GM21447 (cell line): ENCODE measurements at regions not wholly inside any gene's neighbourhood (a gene's known extent, or its start where the extent isn't known, plus 50 kb on each side); places are given as distances from the start of the nearest gene placed in this dataset.
A peak's percentile ranks its signal among the peaks of the same experiment; 100 is the strongest.

Source experiments
- ATAC-seq: cut with Tn5 transposase; IDR thresholded peaks from one replicate; pipeline ENCODE4 v1.9.1; 2021; ENCODE audit not compliant: unreplicated experiment

DNA sequence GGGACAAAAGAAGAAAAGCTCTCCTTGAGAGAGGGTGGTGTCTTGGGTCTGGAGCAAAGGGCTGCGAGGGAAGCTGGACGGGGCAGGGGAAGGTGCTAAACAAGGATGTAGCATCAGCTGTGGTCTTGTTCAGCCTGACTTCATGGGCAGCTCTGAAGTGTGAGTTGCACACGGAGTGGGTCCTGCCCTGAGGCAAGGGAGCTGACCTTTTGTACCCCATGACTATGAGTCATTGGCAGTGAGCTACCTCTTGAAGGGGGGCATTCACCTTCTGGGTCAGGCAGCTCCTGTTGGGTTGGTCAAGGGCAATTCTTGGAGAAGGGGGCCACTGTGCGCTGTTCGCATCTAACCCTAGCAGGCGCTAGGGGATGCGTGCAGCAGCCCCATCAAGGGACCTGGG lies 151.8 kb downstream of the SMIM20 start:
- no peak for ATAC-seq

DNA sequence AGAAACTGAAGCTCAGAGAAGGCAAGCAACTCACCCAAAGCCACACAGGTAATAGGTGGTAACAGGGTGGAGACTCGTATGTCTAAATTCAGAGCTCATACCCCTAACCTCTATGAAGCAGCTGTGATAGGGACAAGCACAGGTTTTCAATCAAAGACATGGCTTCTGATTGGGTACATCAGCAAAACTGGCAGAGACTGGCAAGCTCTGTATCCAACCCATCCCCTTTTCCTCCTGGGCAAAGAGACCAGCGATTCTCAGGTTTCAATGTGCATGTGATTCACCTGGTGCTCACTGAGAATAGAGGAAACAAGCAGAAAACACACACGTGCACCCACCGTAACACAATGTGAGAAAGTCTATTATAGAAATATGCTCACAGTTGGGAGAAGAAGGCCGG lies 153.0 kb downstream of the SMIM20 start:
- ATAC-seq, result no peak

DNA sequence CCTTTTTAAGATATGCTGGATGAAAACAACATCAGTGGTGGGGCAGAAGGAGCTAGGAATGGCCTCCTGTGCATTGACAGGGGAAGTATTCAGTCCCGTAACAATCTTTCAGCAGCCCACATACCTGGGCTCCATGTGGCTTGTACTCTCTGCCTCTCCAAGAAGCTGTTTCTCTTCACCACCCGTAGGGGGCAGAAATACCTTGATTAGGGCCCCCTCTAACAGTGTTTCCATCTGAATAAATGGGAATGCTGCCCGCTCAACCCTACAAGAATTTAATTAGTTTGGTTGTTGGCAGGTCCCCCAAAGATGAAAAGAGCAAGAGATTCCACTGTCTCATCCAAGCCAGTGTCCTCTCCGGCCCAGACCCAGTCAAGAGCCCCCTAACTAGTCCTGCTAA lies 155.2 kb downstream of the SMIM20 start:
- peak; percentile 75 for ATAC-seq

DNA sequence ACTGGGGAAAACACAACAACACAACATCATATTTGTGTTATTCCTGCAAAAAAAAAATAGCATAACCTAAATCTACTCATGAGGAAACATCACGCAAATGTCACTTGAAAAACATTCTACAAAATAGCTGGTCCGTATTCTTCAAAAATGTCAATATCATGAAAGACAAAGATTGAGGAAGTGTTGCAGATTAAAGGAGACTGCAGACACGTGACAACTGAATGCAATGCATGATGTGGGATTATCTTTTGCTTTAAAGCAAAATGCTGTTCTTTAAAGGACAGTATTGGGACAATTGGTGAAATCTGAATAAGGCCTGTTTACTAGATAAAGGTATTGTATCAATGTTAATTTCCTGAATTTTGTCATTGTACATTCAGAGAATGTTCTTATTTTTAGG lies 157.7 kb downstream of the SMIM20 start:
- ATAC-seq, result no peak

DNA sequence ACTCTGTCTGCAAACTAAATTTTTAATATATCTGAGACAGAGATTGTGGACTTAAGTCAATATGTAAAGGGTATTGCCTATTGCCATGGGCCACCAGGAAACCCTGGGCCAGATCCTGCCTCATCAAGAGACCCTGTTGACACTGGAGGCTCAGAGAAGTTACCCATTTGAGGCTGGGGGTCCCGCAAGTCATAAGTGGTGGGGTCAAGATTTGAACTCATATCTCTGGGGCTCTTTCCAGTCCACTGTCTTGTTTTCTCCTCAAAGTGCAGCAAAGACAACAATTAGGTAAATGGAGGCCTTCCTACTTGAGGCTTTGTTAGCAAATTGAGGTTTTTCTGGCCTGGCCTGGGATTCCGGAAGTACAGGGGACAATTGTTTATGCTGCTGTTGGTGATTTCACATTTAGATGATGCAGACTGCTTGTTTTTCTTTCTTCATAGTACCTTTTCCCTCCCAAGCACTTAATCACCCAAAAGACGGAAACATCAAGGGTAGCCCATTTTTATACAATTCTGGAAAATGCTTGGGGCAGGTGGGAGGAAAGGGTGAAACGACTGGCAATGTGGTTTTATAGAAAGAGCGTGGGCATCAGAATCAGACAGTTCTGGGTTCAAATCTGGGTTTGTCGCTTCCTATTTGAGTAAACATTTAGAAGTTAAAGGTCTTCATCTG lies 160.0 kb downstream of the SMIM20 start:
- ATAC-seq, result no peak

DNA sequence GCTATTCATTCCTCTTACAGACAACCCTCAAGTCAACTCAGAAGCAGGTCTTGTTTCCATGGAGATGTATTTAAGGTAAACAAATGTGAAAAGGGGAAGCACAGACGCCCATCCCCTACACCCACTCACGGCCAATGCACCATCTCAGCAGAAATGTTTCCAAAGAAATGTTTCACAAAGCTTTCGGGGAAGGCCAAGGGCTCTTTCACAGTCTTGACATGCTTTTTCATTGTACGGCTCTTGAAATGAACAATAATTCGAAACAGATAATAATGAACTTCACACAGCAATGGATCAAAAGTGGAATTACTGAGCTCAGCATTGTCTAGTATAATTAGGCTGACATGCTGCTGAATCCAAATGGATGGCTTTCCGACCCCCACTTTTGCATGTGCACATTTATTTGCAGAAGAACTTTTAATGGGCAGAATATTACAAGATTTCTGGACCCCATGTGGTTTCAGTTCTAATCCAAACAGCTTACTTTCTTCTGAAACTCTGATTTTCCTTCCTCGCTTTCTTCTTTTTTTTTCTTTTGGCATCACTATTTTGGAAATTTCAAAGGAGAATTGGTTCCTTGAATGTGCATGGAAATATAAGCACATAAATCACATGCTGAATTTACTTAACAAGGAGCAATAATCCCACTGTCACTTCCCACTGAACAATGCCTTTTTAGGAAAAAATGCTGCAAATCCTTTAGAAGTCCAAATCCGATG lies 160.9 kb downstream of the SMIM20 start:
- peak; percentile 63 for ATAC-seq

DNA sequence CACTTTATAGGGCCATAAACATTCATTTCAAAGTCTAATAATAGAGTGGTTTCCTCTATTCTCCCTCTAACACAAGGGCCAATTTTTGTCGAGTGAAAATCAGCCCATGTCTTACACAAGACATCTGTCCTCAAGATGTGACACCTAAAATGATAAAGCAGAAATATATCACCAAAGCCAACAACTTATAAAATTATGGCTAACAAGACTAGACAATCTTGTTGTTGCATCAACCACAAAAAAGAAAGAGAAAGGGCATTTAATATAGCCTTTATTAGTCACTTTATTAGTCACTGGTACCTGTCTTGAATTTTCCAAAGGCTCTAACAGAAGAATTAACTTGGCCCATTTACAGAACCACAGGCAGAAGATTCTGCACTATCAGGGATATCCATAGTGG lies 161.6 kb downstream of the SMIM20 start:
- peak; percentile 2 for ATAC-seq

DNA sequence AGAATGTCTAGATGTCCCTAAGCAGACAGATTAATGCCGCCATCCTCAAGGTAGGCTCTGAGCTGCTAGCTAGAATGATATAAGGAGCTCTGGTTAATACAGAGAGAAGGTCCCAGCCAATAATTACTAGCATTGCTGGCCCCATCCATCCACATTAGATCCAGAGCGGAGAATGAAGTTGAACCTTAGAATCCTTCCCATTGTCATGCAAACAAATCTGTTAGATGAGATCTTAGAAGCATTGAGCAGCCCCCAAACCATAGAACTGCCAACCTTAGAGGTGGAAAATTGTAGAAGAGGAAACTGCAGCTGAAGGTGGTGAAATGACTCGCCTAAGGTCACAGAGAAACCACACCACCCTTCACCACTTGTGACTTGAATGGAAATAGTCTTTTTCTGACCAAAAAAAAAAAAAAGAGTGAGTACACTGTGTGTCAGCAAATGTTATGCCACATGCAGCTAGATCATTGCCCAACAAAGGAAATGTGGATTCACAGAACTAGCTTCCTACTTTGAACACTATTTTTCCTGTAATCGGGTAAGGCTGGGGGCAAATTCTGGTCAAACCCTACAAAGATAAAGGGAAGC lies 162.1 kb downstream of the SMIM20 start:
- ATAC-seq, result peak; percentile 78

DNA sequence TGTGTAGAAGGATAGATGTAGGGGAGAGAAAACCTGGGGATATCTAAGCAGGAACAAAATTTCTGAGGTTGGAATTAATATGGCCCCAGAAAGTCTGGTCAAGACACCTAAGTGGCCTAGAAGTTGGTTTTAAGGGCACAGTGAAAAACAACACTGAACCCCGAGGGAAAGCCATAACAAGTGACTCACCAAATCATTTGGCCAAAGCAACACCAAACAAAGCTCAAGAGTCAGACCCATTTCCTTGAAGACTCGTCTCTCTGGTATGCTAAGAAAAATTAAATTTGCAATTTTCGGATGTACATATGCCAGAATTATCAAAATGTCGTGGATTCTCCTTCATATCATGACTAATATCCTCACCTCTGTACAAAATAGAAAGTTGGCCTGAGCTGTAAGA lies 162.9 kb downstream of the SMIM20 start:
- ATAC-seq, result no peak

DNA sequence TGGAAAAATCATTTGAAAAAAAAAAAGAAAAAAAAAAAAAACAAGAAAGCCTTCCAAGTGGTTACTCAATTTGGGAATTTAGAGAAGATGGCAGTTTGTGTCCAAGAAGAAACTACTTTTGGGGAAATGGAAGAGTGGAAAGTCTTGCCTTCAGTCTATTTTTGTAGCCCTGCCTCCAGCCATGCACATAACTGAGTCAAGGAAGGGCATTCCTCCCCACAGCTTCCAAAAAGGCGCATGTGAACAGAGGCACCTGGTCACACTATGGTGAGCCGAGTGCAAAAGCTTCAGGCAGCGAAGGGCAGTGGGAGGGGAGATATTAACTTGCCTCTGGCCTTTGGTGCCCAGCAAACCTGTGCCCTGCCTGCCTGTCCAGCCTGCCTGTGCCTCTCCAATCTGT lies 163.7 kb downstream of the SMIM20 start:
- no peak for ATAC-seq

DNA sequence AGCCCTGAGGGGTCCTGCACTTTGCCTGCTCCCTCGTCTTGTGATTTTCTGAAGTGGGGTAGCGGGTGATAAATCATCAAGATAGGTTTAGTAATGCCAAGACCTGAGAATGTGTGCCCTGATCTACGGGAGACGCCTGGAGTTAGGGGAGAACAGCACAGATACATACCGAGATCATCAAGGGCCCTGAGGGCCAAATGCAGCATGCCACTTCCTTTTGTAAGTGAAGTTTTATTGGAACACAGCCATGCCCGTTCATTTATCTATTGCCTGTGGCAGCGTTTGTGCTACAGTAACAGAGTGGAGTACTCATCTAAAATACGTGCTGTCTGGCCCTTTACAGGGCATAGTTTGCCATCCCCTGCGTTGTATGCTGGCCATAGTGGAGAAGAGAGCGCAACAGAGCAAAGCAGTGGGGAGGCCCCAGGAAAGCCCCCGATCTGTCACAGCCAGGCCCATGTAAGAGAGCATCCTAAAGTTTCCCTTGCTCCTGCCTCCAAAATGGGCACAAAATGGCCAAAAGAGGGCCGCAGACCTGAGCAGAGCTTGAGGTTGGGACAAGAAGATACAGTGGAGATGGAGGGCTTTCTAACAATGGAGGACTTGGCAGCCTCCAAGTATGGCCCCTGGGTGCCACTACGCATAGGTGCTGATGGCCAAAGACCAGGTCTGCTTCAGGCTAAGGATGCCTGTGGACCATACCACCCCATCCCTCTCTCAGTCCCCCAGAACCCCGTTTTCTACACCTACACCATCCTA lies 167.0 kb downstream of the SMIM20 start:
- ATAC-seq, result no peak

DNA sequence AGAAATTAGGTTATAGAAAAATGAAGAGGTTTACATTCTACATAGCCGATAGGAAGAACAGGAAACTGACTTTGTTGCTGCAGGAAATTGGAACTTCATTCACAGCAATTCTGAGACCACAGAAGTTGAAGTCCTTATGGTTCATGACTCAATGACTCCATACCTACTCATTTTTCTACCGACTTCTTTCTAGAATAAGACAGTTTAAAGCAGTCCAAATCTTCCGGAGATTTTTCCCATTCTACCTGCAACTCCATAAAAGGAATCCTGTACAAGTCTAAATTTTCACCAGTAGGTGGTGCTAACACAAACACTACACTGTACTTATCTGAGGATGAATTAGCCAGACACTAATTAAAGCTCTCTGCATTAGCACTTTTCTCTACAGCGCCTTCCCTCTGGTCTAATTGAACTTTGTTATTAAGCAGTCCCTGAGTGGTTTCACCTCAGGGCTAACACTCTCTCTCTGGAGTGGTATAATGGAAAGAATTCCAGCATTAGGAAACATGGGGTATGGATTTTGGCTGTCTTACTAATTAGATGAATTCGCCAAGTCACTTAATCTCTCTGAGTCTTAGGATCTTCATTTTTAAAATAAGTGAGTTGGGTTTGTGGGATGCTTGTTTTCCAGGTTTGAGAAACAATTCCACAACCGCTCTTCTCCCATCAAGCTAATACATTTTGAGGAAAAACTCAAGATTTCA lies 167.9 kb downstream of the SMIM20 start:
- ATAC-seq, result no peak

DNA sequence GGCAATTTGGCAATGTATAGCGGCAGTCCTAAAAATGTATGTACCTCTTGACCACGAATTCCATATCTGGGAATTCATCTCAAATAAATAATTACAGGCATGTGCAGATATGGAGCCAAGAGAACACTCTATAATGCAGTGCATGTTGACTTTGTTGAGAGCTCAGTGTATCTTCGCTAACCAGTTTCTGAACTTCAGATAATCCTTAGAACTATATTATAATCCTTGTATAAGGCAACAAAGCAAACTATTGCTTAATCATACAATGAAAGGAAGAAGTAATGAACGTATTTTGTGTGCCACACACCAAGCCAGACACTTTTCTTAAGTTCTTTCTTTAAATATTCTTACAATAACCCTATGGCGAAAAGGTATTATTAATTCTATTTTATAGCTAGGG lies 168.5 kb downstream of the SMIM20 start:
- ATAC-seq, result no peak

DNA sequence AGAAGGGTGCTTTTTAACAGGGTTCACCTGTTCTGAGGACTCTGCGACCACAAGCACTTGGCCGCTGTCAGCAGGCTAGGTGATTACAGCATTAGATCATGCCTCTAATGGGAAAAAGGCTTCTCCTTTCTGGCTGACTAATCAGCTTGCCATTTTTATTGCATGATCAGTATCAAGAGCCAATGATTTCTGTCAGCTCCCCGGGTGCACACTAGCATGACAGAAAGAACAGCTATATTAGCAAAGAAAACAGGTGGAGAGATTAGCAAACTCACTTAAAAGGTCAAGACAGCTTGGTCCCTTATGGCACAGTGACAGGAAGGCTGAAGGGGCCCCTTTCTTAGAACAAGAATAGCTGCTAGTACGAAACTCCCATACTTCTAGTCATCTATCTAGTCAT lies 170.0 kb downstream of the SMIM20 start:
- peak; percentile 53 for ATAC-seq

DNA sequence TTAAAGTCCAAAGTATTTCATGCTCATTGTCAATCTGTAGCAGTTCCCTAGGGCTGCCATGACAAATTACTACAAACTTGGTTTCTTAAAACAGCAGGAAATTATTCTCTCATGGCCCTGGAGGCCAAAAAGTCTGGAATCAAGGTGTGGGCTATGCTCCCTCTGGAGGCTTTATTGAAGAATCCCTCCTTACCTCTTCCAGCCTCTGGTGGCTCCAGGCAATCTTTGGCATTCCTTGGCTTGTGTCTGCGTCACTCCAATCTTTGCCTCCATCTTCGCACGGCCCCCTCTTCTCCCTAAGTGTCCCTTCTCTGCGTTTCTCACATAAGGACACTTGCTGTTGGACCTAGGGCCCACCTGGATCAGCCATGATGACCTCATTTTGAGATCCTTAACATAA lies 170.4 kb downstream of the SMIM20 start:
- ATAC-seq, result no peak

DNA sequence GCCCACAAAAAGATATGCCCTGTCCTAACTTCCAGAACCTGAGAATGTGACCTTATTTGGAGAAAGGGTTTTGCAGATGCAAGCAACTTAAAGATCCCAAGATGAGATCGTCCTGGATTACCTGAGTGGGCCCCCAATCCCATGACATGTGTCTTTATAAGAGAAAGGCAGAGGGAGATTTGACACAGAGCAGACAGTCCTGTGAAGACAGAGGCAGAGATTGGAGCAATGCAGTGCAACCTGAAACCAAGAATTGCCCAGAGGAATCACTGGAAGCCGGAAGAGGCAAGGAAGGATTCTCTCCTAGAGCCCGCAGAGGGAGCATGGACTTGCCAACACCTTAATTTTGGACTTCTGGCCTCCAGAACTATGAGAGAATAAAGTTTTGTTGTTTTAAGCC lies 171.5 kb downstream of the SMIM20 start:
- ATAC-seq, result no peak

DNA sequence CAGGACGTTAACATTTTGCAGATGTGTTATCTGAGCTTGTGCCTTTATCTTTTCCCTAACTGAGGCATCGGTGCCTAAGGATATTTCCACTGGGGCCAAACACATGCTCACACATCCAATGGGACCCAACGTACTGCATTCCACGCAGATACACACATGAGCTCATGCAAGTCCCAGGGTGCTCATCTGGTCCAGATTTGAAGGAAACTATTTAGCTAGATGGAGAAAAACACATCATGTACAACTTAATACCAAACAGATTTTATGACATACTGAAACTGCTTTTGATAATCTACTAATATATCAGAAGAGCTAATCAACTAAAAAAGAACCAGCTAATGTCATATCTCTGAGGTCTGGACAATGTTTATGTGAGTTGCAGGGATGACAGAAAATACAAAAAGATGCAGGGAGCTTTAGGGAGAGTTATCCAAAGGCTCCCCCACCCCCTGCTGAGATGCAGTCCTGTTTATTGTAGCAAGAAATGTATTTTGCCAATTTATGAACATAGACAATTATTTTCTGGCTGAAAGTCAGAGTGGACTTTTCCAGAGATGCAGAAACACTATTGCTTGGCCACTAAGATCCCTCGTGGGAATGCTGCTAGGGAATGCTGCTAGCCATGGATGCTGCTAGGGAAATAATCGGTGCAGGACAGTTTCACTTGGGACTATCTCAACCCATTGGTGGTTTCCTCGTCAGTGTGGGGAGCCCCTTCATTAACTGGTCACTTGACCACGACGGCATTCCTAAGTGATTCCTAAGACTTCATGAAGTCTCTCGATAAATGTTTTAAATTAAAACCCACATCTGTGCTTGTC lies 172.8 kb downstream of the SMIM20 start:
- ATAC-seq, result no peak

DNA sequence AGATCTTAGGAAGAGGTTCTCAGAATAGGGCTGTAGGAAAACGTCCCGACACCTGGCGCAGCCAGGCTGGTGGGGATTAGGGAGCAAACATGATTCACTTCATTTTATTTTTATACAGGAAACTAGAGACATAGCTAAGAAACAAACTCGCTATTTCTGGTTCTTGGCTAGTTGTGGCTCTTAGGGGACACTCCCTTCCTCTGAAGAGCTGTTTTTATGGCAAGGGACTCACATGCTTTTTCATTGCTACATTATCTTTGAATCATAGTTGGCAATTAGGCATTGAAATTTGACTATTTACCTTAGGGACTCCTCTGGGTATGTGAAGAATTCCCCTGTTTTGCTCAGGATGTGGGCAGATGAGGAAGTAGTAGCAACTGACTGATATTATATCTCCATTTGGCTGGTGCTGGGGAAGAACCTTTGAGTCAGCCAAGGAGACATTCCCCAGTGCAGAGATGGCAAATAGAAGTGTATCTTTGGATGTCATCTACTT lies 174.5 kb downstream of the SMIM20 start:
- peak; percentile 74 for ATAC-seq

DNA sequence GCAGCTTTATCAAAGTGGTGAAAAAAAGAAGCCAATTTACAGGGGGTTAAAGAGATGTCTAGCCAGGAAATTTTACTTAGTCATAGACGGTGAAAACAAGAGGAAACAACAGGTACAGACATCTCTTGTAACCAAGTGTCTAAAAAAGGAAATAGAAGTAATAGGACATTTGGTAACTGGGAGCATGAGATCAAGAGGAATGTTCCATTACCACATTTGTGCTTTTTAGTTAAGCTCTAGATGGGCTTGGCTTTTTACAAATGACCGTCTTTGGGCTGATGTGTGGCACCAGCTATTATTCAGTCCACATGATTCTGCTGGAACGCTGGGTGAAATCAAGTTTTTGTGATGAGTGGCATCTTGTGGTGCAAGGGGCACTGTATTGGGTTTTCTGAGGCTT lies 179.5 kb downstream of the SMIM20 start:
- ATAC-seq, result no peak

DNA sequence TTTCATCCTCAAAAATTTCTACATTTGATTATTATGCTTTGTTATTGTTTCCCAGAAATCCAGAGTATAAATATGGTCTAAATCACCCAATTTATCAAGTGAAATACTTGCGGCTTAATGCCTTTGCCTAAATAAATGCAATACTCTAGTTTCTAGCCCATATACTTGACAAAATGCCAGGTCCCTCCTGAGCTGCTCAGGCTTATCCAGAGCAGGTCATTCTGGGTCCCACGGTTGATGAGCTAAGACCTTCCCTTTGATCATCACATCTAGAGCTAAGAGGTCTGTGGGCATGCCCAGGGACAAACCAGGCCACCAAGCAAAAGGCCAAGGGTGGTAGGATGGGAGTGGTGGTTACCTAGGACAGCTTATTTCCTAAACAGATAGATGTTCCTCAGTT lies 180.1 kb downstream of the SMIM20 start:
- ATAC-seq, result no peak
